Neuronal stem cell (in vitro differentiated cells): ENCODE measurements at regions not wholly inside any gene's neighbourhood (a gene's known extent, or its start where the extent isn't known, plus 50 kb on each side); places are given as distances from the start of the nearest gene placed in this dataset.
A peak's percentile ranks its signal among the peaks of the same experiment; 100 is the strongest.

Experiments used
- DNase-seq: peaks from one replicate; pipeline ENCODE4 v3.0.0-alpha.2; 2013; ENCODE audit warnings: low spot score
- H2AFZ ChIP-seq: one replicate; pipeline ENCODE4 v1.6.1; 2013; ENCODE audit warnings: mild to moderate bottlenecking, low read length, inconsistent platforms
- H2AK5ac ChIP-seq: 2 replicates; pipeline ENCODE4 v1.6.1; 2013; ENCODE audit warnings: low read depth, mild to moderate bottlenecking, inconsistent platforms, low read length, moderate library complexity, mixed read lengths
- H2BK120ac ChIP-seq: 2 replicates; pipeline ENCODE4 v1.6.1; 2013; ENCODE audit warnings: low read depth, mild to moderate bottlenecking, inconsistent platforms, low read length, moderate library complexity, mixed read lengths
- H2BK12ac ChIP-seq: one replicate; pipeline ENCODE4 v1.6.1; 2013; ENCODE audit warnings: low read length, inconsistent platforms
- H2BK15ac ChIP-seq: 2 replicates; pipeline ENCODE4 v1.6.1; 2013; ENCODE audit warnings: mild to moderate bottlenecking, low read length, inconsistent platforms, mixed read lengths
- H2BK5ac ChIP-seq: one replicate; pipeline ENCODE4 v1.6.1; 2013; ENCODE audit warnings: inconsistent platforms, mild to moderate bottlenecking, low read length, moderate library complexity
- H3K14ac ChIP-seq: one replicate; pipeline ENCODE4 v1.6.1; 2013; ENCODE audit warnings: low read length, inconsistent platforms
- H3K18ac ChIP-seq: 2 replicates; pipeline ENCODE4 v1.6.1; 2013; ENCODE audit warnings: low read length, inconsistent platforms
- H3K23ac ChIP-seq: 2 replicates; pipeline ENCODE4 v1.6.1; 2013; ENCODE audit warnings: low read depth, mild to moderate bottlenecking, mixed read lengths, low read length, inconsistent platforms; ENCODE audit not compliant: poor library complexity
- H3K27ac ChIP-seq: replicated peaks from 3 replicates; pipeline ENCODE4 v1.5.1; 2013; ENCODE audit warnings: low read length, inconsistent platforms
- H3K27me3 ChIP-seq, 3 experiments: 2 replicates each; pipeline ENCODE4 v1.6.1; 2013; ENCODE audit warnings: low read length in 3 of 3, mild to moderate bottlenecking in 2 of 3, inconsistent platforms in 1 of 3, low read depth in 1 of 3, mixed read lengths in 1 of 3, moderate library complexity in 1 of 3; ENCODE audit not compliant: control insufficient read depth in 3 of 3, insufficient read depth in 3 of 3
- H3K36me3 ChIP-seq, 2 donors: replicated peaks in 1 of 2; 2 replicates each; pipeline ENCODE4 v1.6.1; 2013; ENCODE audit warnings: low read length in 2 of 2; ENCODE audit not compliant: control insufficient read depth in 2 of 2, insufficient read depth in 2 of 2
- H3K4ac ChIP-seq: 2 replicates; pipeline ENCODE4 v1.6.1; 2013; ENCODE audit warnings: inconsistent platforms, mild to moderate bottlenecking, low read length, moderate library complexity
- H3K4me1 ChIP-seq, 2 donors: 1 replicate in 1 of 2; 2 replicates in 1 of 2; pipeline ENCODE4 v1.6.1; 2013; ENCODE audit warnings: low read length in 2 of 2, low read depth in 1 of 2; ENCODE audit not compliant: control insufficient read depth in 2 of 2, insufficient read depth in 1 of 2
- H3K4me2 ChIP-seq: one replicate; pipeline ENCODE4 v1.6.1; 2013; ENCODE audit warnings: mild to moderate bottlenecking, low read length, inconsistent platforms; ENCODE audit not compliant: insufficient read depth, poor library complexity, severe bottlenecking
- H3K4me3 ChIP-seq, 2 donors: 2 replicates each; pipeline ENCODE4 v1.5.1; 2013; ENCODE audit warnings: low read length in 2 of 2, mild to moderate bottlenecking in 2 of 2, inconsistent platforms in 1 of 2, moderate library complexity in 1 of 2
- H3K79me1 ChIP-seq: one replicate; pipeline ENCODE4 v1.6.1; 2013; ENCODE audit warnings: low read depth, mild to moderate bottlenecking, inconsistent platforms, low read length, moderate library complexity
- H3K9ac ChIP-seq: one replicate; pipeline ENCODE4 v1.6.1; 2013; ENCODE audit warnings: mild to moderate bottlenecking, low read depth, low read length, inconsistent platforms; ENCODE audit not compliant: poor library complexity
- H3K9me3 ChIP-seq, 2 donors: replicated peaks in 1 of 2; 2 replicates each; pipeline versions ENCODE3 to v1.6.1; 2013; ENCODE audit warnings: low read length in 2 of 2, mild to moderate bottlenecking in 2 of 2, inconsistent platforms in 1 of 2, low read depth in 1 of 2, mixed read lengths in 1 of 2, moderate library complexity in 1 of 2; ENCODE audit not compliant: control insufficient read depth in 2 of 2, insufficient read depth in 1 of 2
- H4K8ac ChIP-seq: one replicate; pipeline ENCODE4 v1.6.1; 2013; ENCODE audit warnings: low read depth, mild to moderate bottlenecking, inconsistent platforms, low read length, moderate library complexity
- H4K91ac ChIP-seq: one replicate; pipeline ENCODE4 v1.6.1; 2013; ENCODE audit warnings: low read length, low read depth, mild to moderate bottlenecking, inconsistent platforms; ENCODE audit not compliant: poor library complexity
- WGBS, 2 donors: extraction: QIAGEN DNeasy Blood & Tissue Kit; methylation state at CpG; one replicate each; pipeline ENCODE4 v1.1.7; 2013; ENCODE audit warnings: missing lambda C conversion rate in 2 of 2, mixed read lengths in 1 of 2; ENCODE audit not compliant: insufficient read length in 2 of 2, insufficient replicate concordance in 1 of 2; ENCODE audit errors: extremely low coverage in 2 of 2; 5-methylcytosine and 5-hydroxymethylcytosine counted together

- no peak overlapping the region for H2AFZ ChIP-seq
- no peak overlapping the region for H4K91ac ChIP-seq
- H4K8ac ChIP-seq = no peak overlapping the region
- H3K27ac ChIP-seq = no peak overlapping the region
- peaks cover 4 to 24% of the 10 kb centered on the region in 2 donors for H3K4me1 ChIP-seq
- no peak overlapping the region for H3K23ac ChIP-seq
- H3K27me3 ChIP-seq = peaks cover 0 to 50% (median 0%) of the 10 kb centered on the region in 3 experiments
- no peak overlapping the region for H2BK5ac ChIP-seq
- no CpG with 5 or more reads among the region's 9 CpGs for WGBS, 2 donors
- no peak overlapping the region for H3K4ac ChIP-seq
- H3K36me3 ChIP-seq = no peaks in the 10 kb centered on the region
- H3K9me3 ChIP-seq = no peaks in the 10 kb centered on the region
- H2BK15ac ChIP-seq = no peak overlapping the region
- H3K9ac ChIP-seq = no peak overlapping the region
- H3K79me1 ChIP-seq = no peaks in the 10 kb centered on the region
- no peak for DNase-seq
- H2AK5ac ChIP-seq = no peak overlapping the region
- H2BK120ac ChIP-seq = no peak overlapping the region
- no peak overlapping the region for H3K4me2 ChIP-seq
- no peak overlapping the region for H2BK12ac ChIP-seq
- no peak overlapping the region for H3K4me3 ChIP-seq
- no peak overlapping the region for H3K14ac ChIP-seq
- no peak overlapping the region for H3K18ac ChIP-seq
Observed at GRCh38 chr15:77807611-77808010, 174.9 kb upstream of the LINGO1 start.

- no peaks in the 10 kb centered on the region for H3K79me1 ChIP-seq
- no peak overlapping the region for H4K8ac ChIP-seq
- DNase-seq = no peak
- H3K4me3 ChIP-seq = no peak overlapping the region
- H3K23ac ChIP-seq = no peak overlapping the region
- H2BK120ac ChIP-seq = no peak overlapping the region
- no peak overlapping the region for H3K18ac ChIP-seq
- H3K9me3 ChIP-seq = no peaks in the 10 kb centered on the region
- no peaks in the 10 kb centered on the region for H3K36me3 ChIP-seq
- H3K9ac ChIP-seq = no peak overlapping the region
- H3K14ac ChIP-seq = no peak overlapping the region
- no CpG with 5 or more reads among the region's 6 CpGs for WGBS, 2 donors
- no peak overlapping the region for H2AFZ ChIP-seq
- H3K27ac ChIP-seq = no peak overlapping the region
- H3K4me1 ChIP-seq = peaks cover 3 to 24% of the 10 kb centered on the region in 2 donors
- H2AK5ac ChIP-seq = no peak overlapping the region
- H4K91ac ChIP-seq = no peak overlapping the region
- H3K4me2 ChIP-seq = no peak overlapping the region
- H2BK15ac ChIP-seq = no peak overlapping the region
- peak overlapping the region; percentile 54 for H2BK5ac ChIP-seq
- peaks cover 0 to 50% (median 0%) of the 10 kb centered on the region in 3 experiments for H3K27me3 ChIP-seq
- H2BK12ac ChIP-seq = no peak overlapping the region
- H3K4ac ChIP-seq = no peak overlapping the region
Observed at GRCh38 chr15:77807115-77807514, 174.4 kb upstream of the LINGO1 start.

- no peaks in the 10 kb centered on the region for H3K36me3 ChIP-seq
- H2BK120ac ChIP-seq = no peak overlapping the region
- DNase-seq = no peak
- no peak overlapping the region for H2BK5ac ChIP-seq
- peaks cover 0 to 40% (median 0%) of the 10 kb centered on the region in 3 experiments for H3K27me3 ChIP-seq
- no peaks in the 10 kb centered on the region for H3K9me3 ChIP-seq
- peak overlapping the region; percentile 3 for H4K91ac ChIP-seq
- no peak overlapping the region for H2AFZ ChIP-seq
- H2BK15ac ChIP-seq = peak overlapping the region; percentile 43
- H3K79me1 ChIP-seq = no peaks in the 10 kb centered on the region
- peak overlapping the region; percentile 4 for H3K14ac ChIP-seq
- H3K4ac ChIP-seq = no peak overlapping the region
- H3K9ac ChIP-seq = no peak overlapping the region
- H2AK5ac ChIP-seq = no peak overlapping the region
- no peak overlapping the region for H3K4me2 ChIP-seq
- no peak overlapping the region for H2BK12ac ChIP-seq
- H4K8ac ChIP-seq = no peak overlapping the region
- peaks cover 0 to 17% of the 10 kb centered on the region in 2 donors for H3K4me1 ChIP-seq
- no peak overlapping the region for H3K27ac ChIP-seq
- peak overlapping the region; percentile 46 for H3K23ac ChIP-seq
- H3K18ac ChIP-seq = peak overlapping the region; percentile 68
- H3K4me3 ChIP-seq = no peak overlapping the region
- WGBS, 2 donors = no CpG with 5 or more reads among the region's 9 CpGs
Observed at GRCh38 chr15:77804210-77804609, 171.5 kb upstream of the LINGO1 start.

GRCh38 chr15:77803487-77803886 lies 170.8 kb upstream of the LINGO1 start:
- Histone ChIP-seq H3K36me3 (no peaks in the 10 kb centered on the region), H3K27ac (no peak overlapping the region), H3K4ac (no peak overlapping the region), H3K4me1 (peaks cover 0 to 14% of the 10 kb centered on the region in 2 donors), H2AK5ac (no peak overlapping the region), H2BK5ac (no peak overlapping the region), H3K9me3 (no peaks in the 10 kb centered on the region), H2BK12ac (no peak overlapping the region), H3K23ac (no peak overlapping the region), H4K8ac (no peak overlapping the region), H3K18ac (peak overlapping the region; percentile 23), H3K14ac (no peak overlapping the region), H3K27me3 (peaks cover 0 to 38% (median 0%) of the 10 kb centered on the region in 3 experiments), H3K4me2 (no peak overlapping the region), H3K4me3 (no peak overlapping the region), H2BK120ac (no peak overlapping the region), H4K91ac (no peak overlapping the region), H2AFZ (no peak overlapping the region), H3K9ac (no peak overlapping the region), H2BK15ac (no peak overlapping the region), H3K79me1 (no peaks in the 10 kb centered on the region)
- no CpG with 5 or more reads among the region's 3 CpGs for WGBS, 2 donors
- DNase-seq = no peak
